ENCODE measurements at regions not wholly inside any gene's neighbourhood (a gene's known extent, or its start where the extent isn't known, plus 50 kb on each side); places are given as distances from the start of the nearest gene placed in this dataset.
A peak's percentile ranks its signal among the peaks of the same experiment; 100 is the strongest.

DNA sequence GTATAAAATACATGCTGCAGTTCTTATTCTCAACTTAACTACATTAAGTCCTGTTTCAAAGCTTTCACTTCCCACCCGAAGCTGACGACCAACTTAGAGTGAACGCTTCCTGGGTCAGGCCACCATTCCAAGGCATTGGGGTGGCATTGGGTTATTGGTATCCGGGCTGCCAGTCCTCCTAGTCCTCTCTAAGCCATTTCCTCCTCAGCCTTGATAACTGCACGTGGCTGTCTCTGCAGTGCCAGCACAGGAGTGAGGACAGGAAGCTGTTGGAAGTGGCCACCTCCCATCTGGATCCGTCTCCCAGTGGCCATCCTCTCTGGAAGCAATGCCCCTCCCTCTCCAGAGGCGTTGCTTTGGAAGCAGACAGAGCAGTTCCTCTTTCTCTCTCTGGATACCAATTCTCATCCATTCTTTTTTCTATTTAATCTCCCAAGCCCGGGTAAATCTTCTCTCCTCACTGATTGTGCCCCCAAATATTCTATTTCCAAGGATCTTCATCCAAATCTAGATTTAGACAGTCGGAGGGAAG lies 354.7 kb downstream of the EIPR1 start:
- DNase-seq: no peak
- in situ Hi-C loops (cut with MboI; ENCODE audit: low pct_unique_long_range_greater_than_20kb, low sequenced_read_pairs): no loop called here

DNA sequence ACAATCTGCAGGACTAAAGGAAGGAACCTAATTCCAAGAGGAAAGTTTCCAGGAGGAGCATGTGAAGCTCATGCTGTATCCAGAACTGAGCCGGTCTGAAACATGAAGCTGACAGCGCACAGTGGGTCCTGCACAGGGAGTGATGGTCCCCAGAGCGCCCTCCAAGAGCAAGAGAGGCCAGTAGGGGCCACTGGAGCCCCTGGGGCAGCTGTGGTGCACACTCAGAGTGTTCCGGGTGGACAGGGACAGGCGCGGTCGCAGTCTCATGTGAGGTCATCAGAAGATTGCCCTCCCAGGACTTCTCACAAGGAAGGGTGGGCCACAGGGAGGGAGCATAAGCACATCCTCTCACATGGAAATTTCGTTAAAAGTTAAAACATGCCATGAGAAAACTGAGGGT lies 355.9 kb downstream of the EIPR1 start:
- in situ Hi-C loops (cut with MboI; ENCODE audit: low pct_unique_long_range_greater_than_20kb, low sequenced_read_pairs): no loop called here
- no peak for DNase-seq

DNA sequence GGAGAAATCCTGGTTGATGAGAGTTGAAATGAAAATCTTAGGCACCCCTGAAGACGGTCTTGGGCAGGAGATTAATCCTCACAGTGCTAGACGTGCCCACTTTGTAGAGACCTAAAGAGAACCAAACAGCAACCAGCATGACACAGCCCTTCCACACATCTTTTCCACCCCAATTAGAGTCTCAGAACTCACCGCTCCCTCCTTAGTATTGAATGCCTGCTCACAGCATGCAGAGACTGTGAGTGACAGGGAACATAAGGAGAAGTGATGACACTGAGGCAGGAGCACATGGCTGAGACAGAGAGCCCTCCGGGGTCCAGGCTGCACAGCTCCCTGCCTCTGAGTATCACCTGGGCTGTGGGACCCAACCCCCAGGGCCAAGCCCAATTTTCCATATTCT lies 367.6 kb downstream of the EIPR1 start:
- in situ Hi-C loops (cut with MboI; ENCODE audit: low pct_unique_long_range_greater_than_20kb, low sequenced_read_pairs): no loop called here
- no peak for DNase-seq

DNA sequence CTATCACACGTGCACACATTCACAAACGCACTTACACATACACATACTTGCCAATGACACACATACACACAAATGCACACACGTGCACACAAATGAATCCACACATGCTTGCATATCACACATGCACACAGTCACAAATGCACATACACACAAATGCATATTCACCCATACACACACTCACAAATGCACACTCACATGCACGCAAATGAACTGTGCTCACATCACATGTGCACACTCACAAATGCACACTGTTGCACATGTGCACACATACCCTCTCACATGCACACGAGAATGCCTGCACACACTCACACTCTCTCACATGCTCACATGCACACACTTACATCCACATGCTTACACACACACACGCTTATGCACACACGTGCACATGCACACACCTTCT lies 368.1 kb downstream of the EIPR1 start:
- in situ Hi-C loops (cut with MboI; ENCODE audit: low pct_unique_long_range_greater_than_20kb, low sequenced_read_pairs): no loop called here
- no peak for DNase-seq

DNA sequence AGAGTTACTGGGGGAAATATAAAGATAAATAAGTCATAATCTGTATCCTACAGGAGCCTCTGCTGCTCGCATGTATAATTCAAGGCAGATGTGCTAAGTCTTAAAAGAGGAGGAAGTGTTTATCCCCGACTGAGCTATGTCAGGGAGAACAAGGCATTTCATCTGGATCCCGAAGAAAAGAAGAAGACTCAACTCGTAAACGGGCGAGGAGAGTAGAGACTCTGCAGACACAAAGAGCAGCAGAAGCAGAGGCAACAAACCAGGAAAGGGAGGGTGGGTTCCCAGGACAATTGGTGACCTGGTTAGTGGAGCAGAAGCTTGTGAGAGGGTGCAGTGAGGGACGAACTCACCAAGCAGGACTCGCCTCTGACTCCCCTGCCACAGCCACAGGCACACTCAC lies 368.6 kb downstream of the EIPR1 start:
- in situ Hi-C loops (cut with MboI; ENCODE audit: low pct_unique_long_range_greater_than_20kb, low sequenced_read_pairs): no loop called here
- no peak for DNase-seq

DNA sequence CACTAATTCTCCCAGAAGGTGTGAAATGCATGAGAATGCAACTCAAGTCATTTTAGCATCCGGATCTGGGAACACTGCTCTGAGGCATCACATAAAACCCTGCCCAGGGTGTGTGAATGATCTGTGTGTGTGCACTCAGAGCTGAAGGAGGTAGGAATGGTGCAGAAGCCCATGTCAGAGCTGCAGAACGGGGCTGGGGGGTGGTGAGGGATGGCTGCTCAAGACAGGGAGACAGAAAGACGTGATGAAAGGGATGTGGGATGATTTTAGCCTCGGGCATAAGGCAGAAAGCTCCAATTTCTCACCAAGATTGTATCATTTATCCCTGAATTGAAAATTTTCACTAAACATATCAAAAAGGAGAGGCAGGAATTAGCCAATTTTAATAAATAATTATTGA lies 369.1 kb downstream of the EIPR1 start:
- DNase-seq: no peak
- in situ Hi-C loops (cut with MboI; ENCODE audit: low pct_unique_long_range_greater_than_20kb, low sequenced_read_pairs): no loop called here

DNA sequence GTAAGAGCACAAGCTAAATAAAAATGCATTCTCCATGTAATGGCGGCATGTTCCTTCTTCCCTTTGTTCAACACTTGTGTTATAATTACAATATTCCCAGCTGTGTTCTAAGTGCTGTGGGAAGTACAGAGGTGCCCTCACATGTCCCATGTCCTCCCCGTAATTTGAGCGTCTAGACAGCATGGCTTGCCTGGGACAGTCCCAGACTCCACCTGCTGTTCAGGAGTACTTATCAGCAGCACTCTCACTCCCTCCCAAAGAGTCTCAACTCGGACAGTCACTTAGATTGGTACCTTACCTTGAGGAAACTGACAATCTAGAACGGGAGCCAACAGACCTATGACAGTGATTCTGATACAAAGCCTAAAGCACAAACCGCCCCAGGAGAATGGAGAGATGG lies 370.5 kb downstream of the EIPR1 start:
- in situ Hi-C loops (cut with MboI; ENCODE audit: low pct_unique_long_range_greater_than_20kb, low sequenced_read_pairs): no loop called here
- no peak for DNase-seq

DNA sequence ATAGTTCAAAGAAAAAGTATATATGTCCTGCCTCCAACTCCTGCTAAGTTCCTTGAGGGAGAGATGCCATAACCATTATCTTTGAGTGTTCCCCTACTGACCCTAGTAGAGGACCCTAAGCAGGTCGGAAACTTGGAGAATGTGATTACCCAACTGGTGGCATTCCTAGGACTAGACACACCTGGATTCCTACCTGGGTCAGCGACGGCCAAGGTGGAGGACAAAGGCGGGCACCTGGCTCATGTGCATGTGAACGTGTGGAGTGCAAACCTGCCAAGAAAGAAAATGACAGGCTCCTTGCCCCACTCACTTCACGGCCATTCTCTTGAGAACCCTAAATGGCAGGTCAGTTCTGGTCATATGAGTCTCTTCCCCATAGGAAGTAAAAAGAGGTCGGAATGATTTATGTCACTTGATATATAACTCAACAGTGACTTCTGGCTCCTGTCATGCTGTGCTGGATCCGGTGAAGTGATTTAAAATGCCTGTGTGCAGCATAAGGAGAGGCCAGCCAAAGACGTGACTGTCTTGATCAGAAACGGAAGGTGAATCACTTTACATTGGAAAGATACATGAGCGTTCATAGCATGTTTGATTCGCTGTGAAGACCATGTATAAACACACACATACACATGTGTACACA lies 371.6 kb downstream of the EIPR1 start:
- DNase-seq: no peak
- in situ Hi-C loops (cut with MboI; ENCODE audit: low pct_unique_long_range_greater_than_20kb, low sequenced_read_pairs): no loop called here

DNA sequence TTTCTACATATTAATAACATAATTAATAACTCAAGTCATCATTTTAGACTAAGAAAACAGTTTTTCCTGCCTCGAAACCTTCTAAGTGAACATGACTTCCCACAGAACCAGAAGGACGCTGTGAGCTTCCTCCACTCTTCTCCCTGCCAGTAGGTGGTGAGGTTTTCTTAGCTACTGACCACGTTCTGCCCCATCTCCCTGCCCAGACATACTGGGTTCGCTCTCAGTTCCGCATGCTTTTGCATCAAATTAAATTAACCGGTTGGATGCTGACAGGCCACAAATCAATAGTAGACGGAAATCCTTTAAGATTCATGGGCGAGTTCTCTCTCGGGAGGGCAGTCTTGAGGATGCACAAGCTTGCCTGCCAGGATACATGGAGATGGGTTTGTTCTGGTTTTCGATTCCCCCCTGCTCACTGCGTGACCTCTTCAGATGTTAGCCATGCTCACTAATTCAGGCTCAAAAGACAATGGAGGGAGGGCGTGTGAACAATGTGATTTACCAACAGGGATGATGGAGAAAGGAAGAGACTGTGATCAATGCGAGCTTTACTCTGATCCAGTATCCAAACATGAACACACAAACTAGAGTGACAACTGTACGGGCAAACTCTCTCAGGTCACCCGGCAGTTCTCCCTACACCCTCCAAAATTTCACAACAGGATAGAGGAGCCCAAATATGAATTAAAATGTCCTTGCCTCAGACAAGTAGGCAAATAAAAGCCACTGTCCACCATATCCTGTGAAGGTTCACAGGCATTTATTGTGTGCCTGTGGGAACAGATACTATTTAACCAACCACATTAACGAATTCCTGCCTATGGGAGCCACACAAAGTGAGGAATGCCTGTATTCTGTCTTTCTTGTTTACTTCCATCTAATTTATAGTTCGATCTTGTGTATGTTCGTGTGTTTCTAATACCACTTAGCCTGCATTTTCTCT lies 375.7 kb downstream of the EIPR1 start:
- in situ Hi-C loops (cut with MboI; ENCODE audit: low pct_unique_long_range_greater_than_20kb, low sequenced_read_pairs): no loop called here
- DNase-seq: peak; percentile 32

DNA sequence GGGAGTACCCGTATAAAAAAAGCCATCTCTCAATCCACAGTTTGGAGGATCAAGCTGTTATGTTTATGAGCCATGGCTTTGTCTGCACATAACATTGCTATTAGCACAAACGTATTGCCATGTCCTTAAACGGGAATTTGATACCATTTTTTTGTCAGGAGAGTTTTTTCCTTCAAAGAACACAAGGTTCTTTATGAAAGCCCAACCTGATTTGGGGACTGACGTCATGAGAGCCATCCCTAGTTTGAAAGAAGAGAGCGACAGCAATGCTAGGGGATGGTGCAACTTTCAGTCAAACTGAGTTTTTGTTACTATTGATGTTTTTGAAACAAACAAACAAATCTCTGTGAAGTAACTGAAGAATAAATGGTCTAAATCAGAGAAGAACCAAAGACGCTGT lies 376.6 kb downstream of the EIPR1 start:
- DNase-seq: no peak
- in situ Hi-C loops (cut with MboI; ENCODE audit: low pct_unique_long_range_greater_than_20kb, low sequenced_read_pairs): no loop called here

DNA sequence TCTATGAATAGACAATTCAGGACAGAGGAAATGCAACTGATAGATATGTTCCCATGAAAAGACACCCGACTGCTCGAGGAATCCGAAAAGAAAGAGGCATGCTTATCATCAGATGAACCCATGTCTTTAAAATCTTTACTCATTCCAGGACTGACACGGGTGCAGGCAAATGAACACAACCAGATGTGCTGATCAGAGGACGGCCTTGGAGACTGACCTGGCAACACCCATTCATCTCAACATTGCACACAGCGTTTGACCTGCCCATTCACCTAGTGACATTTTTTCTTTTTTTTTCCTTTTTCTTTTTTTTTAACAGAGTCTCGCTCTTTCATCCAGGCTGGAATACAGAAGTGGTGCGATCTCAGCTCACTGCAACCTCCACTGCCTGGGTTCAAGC lies 377.5 kb downstream of the EIPR1 start:
- no peak for DNase-seq
- in situ Hi-C loops (cut with MboI; ENCODE audit: low pct_unique_long_range_greater_than_20kb, low sequenced_read_pairs): no loop called here

DNA sequence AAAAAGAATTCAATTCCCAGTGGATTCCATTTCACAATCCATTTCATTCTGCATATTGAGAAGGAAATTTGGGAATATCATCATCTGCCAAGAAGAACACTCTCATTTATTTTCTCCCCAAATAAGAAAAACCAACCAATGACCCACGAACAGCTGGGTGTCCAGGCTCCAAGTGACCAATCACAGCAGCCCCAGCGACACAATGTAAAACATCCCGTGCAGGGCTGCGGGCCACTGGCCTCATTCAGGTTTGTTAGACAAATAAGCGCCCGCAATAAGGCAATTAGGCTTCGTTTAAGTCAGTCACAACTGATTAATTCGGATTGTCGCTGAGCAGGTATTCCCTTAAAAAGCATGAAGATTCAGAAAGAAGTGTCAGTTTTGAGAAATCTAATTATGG lies 378.6 kb downstream of the EIPR1 start:
- no peak for DNase-seq
- in situ Hi-C loops (cut with MboI; ENCODE audit: low pct_unique_long_range_greater_than_20kb, low sequenced_read_pairs): no loop called here

DNA sequence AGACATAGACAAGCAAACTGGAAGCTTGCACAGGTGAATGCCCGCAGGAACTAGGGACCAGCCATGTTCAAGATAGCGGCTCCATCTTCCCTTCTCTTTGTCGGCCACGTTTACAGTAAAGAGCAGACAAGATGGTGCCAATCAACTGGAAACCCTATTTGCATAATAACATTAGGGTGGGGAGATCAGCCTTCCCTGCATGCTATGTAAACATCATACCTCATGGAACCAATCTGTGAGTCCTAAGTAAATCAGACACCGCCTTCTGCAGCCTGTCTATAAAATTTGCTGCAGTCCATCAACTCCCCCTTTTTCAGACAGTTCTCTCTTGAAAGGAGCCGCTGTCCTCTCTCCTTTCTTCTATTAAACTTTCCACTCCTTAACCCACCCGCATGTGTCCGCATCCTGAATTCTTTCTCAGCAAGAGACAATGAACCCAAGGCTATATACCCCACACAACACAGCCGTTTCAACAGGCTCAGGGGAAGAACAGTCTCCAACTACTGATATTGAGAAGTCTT lies 384.4 kb downstream of the EIPR1 start:
- DNase-seq: no peak
- in situ Hi-C loops (cut with MboI; ENCODE audit: low pct_unique_long_range_greater_than_20kb, low sequenced_read_pairs): no loop called here

DNA sequence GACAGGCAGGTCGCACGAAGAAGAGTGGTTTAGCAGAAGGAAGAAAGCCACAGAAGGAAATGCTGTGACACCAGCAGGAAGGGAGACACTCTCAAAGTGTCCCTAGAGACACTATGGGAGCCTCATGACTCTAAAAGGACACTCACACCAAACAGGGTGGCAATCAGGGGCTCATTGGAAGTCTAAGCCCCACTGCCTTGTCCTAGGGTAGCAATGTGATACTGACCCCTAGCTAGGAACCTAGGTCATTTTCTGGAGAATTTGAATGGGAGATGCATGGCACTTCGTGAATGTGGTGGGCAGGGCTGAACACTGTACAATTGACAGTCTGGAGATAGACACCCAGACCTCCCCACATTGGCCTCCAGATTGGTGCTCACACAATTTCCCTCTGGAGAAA lies 385.0 kb downstream of the EIPR1 start:
- in situ Hi-C loops (cut with MboI; ENCODE audit: low pct_unique_long_range_greater_than_20kb, low sequenced_read_pairs): no loop called here

DNA sequence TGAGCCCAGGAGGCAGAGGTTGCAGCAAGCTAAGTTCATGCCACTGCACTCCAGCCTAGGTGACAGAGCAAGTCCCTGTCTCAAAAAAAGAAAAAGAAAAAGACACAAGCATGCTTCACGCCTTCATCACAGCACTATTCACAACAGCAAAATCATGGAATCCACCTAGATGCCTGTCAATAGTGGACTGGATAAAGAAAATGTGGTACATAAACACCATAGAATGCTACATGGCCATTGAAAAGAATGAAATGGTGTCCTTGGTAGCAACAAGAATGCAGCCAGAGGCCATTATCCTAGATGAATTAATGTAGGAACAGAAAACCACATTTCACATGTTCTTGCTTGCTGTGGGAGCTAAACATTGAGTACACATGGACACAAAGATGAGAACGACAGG lies 392.6 kb downstream of the EIPR1 start:
- no peak for DNase-seq
- in situ Hi-C loops (cut with MboI; ENCODE audit: low pct_unique_long_range_greater_than_20kb, low sequenced_read_pairs): no loop called here

More for the DNA sequence above, 385.0 kb downstream of the EIPR1 start:
- DNase-seq: no peak

DNA sequence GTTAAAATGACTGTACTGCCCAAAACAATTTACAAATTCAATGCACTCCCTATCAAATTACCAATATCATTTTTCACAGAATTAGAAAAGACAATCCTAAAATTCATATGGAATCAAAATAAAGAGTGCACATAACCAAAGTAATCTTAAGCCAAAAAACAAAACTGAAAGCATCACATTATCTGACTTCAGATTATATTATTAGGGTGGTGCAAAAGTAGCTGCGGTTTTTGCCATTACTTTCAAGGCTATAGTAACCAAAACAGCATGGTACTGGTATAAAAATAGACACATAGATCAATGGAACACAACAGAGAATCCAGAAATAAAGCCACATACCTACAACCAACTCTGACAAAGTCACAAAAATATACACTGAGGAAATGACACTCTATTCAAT lies 396.6 kb downstream of the EIPR1 start:
- in situ Hi-C loops (cut with MboI; ENCODE audit: low pct_unique_long_range_greater_than_20kb, low sequenced_read_pairs): no loop called here

DNA sequence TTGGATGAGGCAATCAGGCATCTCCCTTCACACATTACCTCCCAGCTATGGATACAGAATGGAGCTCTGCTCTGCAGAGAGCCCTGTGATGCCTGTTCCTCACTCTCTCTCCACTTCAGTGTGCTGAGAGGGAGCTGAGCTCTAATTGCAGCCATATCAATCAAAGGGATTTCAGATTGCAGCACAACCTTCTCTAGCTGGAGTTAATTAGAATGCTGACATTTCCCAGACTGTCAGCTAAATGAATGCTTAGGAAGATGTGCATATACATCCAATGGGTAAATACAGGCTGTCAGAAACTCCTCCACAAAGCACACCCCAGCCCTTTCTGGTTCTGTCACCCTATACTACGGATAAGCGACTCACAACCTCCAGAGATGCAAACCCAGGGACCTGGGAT lies 402.6 kb downstream of the EIPR1 start:
- in situ Hi-C loops (cut with MboI; ENCODE audit: low pct_unique_long_range_greater_than_20kb, low sequenced_read_pairs): no loop called here
- no peak for DNase-seq

More for the DNA sequence above, 396.6 kb downstream of the EIPR1 start:
- no peak for DNase-seq

DNA sequence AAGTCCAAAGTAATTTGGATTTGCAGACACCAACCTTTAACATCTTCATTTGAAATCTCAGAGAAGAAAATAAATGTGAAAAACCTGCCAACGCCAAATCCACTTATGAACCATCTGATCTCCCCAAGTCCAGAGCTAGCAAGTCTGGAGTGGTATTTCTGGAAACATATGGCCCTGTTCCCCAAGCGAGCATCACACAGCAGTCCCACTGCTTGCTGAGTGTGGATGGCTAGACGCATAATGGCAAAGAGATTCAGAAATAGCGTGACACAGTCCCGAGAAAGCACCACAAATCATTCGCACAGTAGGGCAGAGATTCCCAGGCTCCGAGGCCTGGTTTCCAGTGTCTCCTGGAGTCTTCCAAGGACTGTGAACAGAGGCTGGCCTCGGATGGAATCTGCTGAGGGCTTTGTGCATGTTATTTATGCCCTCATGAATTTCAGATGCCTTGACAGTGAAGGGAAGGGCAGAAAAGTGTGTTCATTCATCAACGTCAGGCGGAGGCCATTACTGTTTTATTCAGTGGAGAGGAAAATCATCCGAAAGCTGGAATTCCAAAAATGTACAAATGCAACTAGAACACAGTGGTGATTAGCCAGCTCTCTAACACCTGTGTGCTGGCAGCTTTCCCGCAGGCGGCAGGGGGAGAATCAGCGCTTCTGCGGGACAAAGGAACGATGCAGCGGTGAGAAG lies 417.0 kb downstream of the EIPR1 start:
- in situ Hi-C loops (cut with MboI; ENCODE audit: low pct_unique_long_range_greater_than_20kb, low sequenced_read_pairs): no loop called here
- DNase-seq: no peak

DNA sequence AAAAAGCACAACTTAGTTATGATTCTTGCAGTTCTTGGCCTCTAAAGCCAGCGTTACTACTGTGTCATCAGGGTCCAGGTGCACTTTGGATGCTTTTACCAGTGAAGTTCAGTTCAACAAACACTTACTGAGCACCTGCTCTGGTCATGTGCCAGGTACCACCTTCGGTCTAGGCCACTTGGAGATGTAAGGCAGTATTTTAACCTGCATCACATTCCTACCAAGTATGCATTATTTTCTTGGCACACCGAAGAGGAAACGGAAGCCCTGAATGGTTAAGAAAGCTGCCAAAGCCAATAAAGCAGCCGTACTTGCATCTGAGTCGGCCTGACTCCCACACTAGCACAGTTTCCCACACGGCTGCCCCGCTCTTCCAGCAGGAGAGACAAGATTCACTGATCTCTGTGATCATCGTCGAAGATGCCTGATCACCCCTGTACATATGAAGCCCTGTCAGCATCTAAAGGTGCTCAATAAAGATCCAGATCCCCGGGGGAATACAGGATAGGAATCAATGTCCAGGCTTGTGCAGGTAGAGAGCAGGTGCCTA lies 427.1 kb downstream of the EIPR1 start:
- in situ Hi-C loops (cut with MboI; ENCODE audit: low pct_unique_long_range_greater_than_20kb, low sequenced_read_pairs): no loop called here
- no peak for DNase-seq
